Hepatocyte (in vitro differentiated cells): ENCODE measurements at regions not wholly inside any gene's neighbourhood (a gene's known extent, or its start where the extent isn't known, plus 50 kb on each side); places are given as distances from the start of the nearest gene placed in this dataset.

Experiments
- DNase-seq: peaks from one replicate; pipeline ENCODE4 v3.0.0-alpha.2; 2016; ENCODE audit warnings: low spot score
- H2AFZ ChIP-seq: fragments of 200-600 bp; sonication (generic); 2 replicates; pipeline ENCODE4 v1.6.0; 2016; ENCODE audit warnings: antibody characterized with exemption, mild to moderate bottlenecking
- H3K27ac ChIP-seq: fragments of 200-600 bp; sonication (generic); 2 replicates; pipeline ENCODE4 v1.5.1; 2016; ENCODE audit warnings: mild to moderate bottlenecking
- H3K27me3 ChIP-seq: fragments of 200-600 bp; sonication (generic); 2 replicates; pipeline ENCODE4 v1.6.1; 2016
- H3K36me3 ChIP-seq: fragments of 200-600 bp; sonication (generic); replicated peaks from 2 replicates; pipeline ENCODE4 v1.5.1; 2016; ENCODE audit warnings: low read depth; ENCODE audit not compliant: insufficient read depth
- H3K4me1 ChIP-seq: fragments of 200-600 bp; sonication (generic); 2 replicates; pipeline ENCODE4 v1.5.1; 2016; ENCODE audit warnings: mild to moderate bottlenecking, moderate library complexity; ENCODE audit not compliant: insufficient read depth
- H3K4me2 ChIP-seq: fragments of 200-600 bp; sonication (generic); 2 replicates; pipeline ENCODE4 v1.6.0; 2016
- H3K4me3 ChIP-seq: fragments of 200-600 bp; sonication (generic); 2 replicates; pipeline ENCODE4 v1.5.1; 2016; ENCODE audit warnings: mild to moderate bottlenecking
- H3K79me2 ChIP-seq: fragments of 200-600 bp; sonication (generic); 2 replicates; pipeline ENCODE4 v1.6.0; 2017; ENCODE audit warnings: mild to moderate bottlenecking
- H3K9me2 ChIP-seq: fragments of 200-600 bp; sonication (generic); replicated peaks from 2 replicates; pipeline ENCODE4 v1.6.0; 2017; ENCODE audit warnings: mild to moderate bottlenecking; ENCODE audit not compliant: insufficient read depth
- H3K9me3 ChIP-seq: fragments of 200-600 bp; sonication (generic); 2 replicates; pipeline ENCODE4 v1.5.1; 2016; ENCODE audit warnings: low read depth, mild to moderate bottlenecking
- H4K20me1 ChIP-seq: fragments of 200-600 bp; sonication (generic); 2 replicates; pipeline ENCODE4 v1.6.0; 2016; ENCODE audit warnings: mild to moderate bottlenecking; ENCODE audit not compliant: insufficient read depth, poor library complexity, severe bottlenecking
- EZH2 ChIP-seq: fragments of 200-600 bp; sonication (generic); IDR thresholded peaks from 2 replicates; pipeline ENCODE4 v1.6.1; 2016; ENCODE audit warnings: antibody characterized with exemption, mild to moderate bottlenecking, borderline replicate concordance
- EZH2phosphoT487 ChIP-seq: fragments of 200-600 bp; sonication (generic); IDR thresholded peaks from one replicate; pipeline ENCODE4 v1.6.1; 2018; ENCODE audit warnings: antibody characterized with exemption, mild to moderate bottlenecking, low read depth, moderate library complexity; ENCODE audit not compliant: unreplicated experiment, severe bottlenecking
- WGBS: methylation state at CpG from one replicate; pipeline ENCODE4 v1.1.6; 2016; ENCODE audit warnings: low lambda C conversion rate; ENCODE audit errors: missing lambda C conversion rate; 5-methylcytosine and 5-hydroxymethylcytosine counted together
- TF ChIP-seq, protein P1 (sequence below): fragments of 200-600 bp; sonication (generic); IDR thresholded peaks from 2 replicates; pipeline ENCODE4 v1.5.1; 2016; ENCODE audit warnings: antibody characterized with exemption, mild to moderate bottlenecking; ENCODE audit not compliant: poor library complexity

DNA sequence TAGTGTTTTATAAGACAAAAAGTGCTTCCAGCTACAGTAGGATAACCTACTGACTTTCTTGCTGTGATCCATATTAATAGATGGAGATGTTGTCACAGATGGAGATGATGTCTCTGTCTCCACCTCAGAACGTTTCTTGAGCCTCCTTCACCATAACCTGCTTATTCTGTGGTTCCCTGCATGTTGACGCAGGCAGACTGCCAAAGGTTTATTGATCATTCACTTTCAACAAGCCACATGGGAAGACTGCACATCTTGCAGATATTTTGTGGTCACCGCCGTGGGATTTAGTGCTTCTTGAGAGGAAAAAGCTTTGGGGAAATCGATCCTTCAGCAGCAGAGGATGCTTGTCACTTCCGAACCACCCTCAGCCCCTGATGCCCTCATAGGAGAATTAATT, 943.0 kb upstream of the PRKX start:
- Histone ChIP-seq H3K27me3 (no peaks in the 10 kb centered on the region), H3K9me3 (no peaks in the 10 kb centered on the region), H3K27ac (no peak overlapping the region), H2AFZ (no peak overlapping the region), H3K36me3 (no peaks in the 10 kb centered on the region), H3K4me1 (no peaks in the 10 kb centered on the region), H4K20me1 (no peaks in the 10 kb centered on the region), H3K4me3 (no peak overlapping the region), H3K9me2 (no peaks in the 10 kb centered on the region), H3K4me2 (no peak overlapping the region), H3K79me2 (no peaks in the 10 kb centered on the region)
- no peak for DNase-seq
- WGBS = 77% methylated on average over 6 of the region's 6 CpGs
- TF ChIP-seq, protein P1, sequence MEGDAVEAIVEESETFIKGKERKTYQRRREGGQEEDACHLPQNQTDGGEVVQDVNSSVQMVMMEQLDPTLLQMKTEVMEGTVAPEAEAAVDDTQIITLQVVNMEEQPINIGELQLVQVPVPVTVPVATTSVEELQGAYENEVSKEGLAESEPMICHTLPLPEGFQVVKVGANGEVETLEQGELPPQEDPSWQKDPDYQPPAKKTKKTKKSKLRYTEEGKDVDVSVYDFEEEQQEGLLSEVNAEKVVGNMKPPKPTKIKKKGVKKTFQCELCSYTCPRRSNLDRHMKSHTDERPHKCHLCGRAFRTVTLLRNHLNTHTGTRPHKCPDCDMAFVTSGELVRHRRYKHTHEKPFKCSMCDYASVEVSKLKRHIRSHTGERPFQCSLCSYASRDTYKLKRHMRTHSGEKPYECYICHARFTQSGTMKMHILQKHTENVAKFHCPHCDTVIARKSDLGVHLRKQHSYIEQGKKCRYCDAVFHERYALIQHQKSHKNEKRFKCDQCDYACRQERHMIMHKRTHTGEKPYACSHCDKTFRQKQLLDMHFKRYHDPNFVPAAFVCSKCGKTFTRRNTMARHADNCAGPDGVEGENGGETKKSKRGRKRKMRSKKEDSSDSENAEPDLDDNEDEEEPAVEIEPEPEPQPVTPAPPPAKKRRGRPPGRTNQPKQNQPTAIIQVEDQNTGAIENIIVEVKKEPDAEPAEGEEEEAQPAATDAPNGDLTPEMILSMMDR = no peak
- no peak for TF ChIP-seq EZH2phosphoT487
- no peak for TF ChIP-seq EZH2

DNA sequence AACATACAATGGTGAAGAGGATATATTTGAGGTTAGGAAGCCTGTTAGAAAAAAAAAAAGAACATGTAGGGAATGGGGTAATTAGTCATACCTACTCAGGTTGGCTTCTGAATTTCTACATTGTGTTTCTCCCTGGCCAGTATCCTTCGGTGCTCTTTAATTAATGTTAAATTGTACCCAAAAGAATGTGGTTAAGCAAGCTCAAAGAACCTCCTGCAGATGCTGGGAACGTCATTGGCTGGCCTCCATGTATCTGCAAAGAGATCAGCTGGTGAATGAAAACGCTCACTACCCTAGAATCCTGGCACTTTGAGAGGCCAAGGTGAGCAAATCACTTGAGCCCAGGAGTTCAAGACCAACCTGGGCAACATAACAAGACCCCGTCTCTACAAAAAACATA, 942.3 kb upstream of the PRKX start:
- Histone ChIP-seq H3K4me3 (no peak overlapping the region), H3K4me1 (no peaks in the 10 kb centered on the region), H3K27ac (no peak overlapping the region), H2AFZ (no peak overlapping the region), H3K4me2 (no peak overlapping the region), H3K9me2 (no peaks in the 10 kb centered on the region), H3K27me3 (no peaks in the 10 kb centered on the region), H4K20me1 (no peaks in the 10 kb centered on the region), H3K79me2 (no peaks in the 10 kb centered on the region), H3K9me3 (no peaks in the 10 kb centered on the region), H3K36me3 (no peaks in the 10 kb centered on the region)
- no peak for TF ChIP-seq EZH2phosphoT487
- TF ChIP-seq, protein P1 = no peak
- TF ChIP-seq EZH2 = no peak
- no peak for DNase-seq
- WGBS = 59% methylated on average over 4 of the region's 4 CpGs

DNA sequence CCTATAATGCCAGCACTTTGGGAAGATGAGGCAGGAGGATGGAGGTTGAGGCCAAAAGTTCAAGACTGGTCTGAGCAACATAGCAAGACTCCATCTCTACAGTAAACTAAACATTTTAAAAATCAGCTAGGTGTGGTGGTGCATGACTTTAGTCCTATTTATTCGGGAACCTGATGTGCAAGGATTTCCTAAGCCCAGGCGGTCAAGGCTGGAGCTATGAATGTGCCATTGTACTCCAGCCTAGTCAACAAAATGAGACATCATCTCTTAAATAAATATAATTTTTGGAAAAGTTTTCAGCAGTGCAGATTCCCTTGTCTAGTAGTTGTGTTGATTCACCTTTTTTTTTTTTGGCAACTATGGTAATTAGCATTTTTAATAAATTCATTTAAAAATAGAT, 928.7 kb upstream of the PRKX start:
- Histone ChIP-seq H3K9me2 (no peaks in the 10 kb centered on the region), H3K27ac (no peak overlapping the region), H3K4me1 (no peaks in the 10 kb centered on the region), H2AFZ (no peak overlapping the region), H3K27me3 (no peaks in the 10 kb centered on the region), H3K79me2 (no peaks in the 10 kb centered on the region), H3K9me3 (no peaks in the 10 kb centered on the region), H3K4me2 (no peak overlapping the region), H3K4me3 (no peak overlapping the region), H3K36me3 (no peaks in the 10 kb centered on the region), H4K20me1 (no peaks in the 10 kb centered on the region)
- TF ChIP-seq EZH2 = no peak
- TF ChIP-seq EZH2phosphoT487 = no peak
- TF ChIP-seq, protein P1 = no peak
- no peak for DNase-seq
- 95% methylated on average over 2 of the region's 2 CpGs for WGBS

DNA sequence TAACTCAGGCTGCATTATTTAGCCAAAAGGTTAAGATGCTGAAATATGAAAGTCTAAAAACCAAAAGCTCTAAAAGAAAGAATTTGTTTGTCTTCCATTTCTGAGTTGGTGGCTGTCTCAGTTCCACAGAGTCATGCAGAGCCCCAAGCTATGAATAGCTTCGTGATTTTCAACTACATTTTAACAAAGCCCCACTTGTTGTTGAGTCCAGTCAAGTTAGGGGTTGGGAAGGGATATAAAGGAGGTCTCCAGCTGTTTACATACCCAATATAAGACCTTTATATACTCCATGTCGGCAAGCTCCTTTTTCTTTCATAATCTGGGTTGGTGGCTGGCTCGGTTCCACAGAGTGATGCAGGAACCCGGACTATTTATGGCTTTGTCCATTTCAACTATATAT, 924.6 kb upstream of the PRKX start:
- no peak overlapping the region for H3K4me2 ChIP-seq
- TF ChIP-seq, protein P1 = no peak
- TF ChIP-seq EZH2phosphoT487 (no peak), EZH2 (no peak)

More for the DNA sequence above, 924.6 kb upstream of the PRKX start:
- Histone ChIP-seq H3K79me2 (no peaks in the 10 kb centered on the region), H3K9me2 (no peaks in the 10 kb centered on the region), H3K4me1 (no peaks in the 10 kb centered on the region), H3K27me3 (no peaks in the 10 kb centered on the region), H4K20me1 (no peaks in the 10 kb centered on the region), H3K9me3 (no peaks in the 10 kb centered on the region), H3K27ac (no peak overlapping the region), H2AFZ (no peak overlapping the region), H3K4me3 (no peak overlapping the region), H3K36me3 (no peaks in the 10 kb centered on the region)
- WGBS = 93% methylated on average over 4 of the region's 4 CpGs
- no peak for DNase-seq
